GM12878 (cell line): ENCODE measurements at regions not wholly inside any gene's neighbourhood (a gene's known extent, or its start where the extent isn't known, plus 50 kb on each side); places are given as distances from the start of the nearest gene placed in this dataset.

Source experiments
- ATAC-seq: fragments of 200-7000 bp; cut with Tn5 transposase; 3 replicates; pipeline ENCODE4 v1.9.1; 2020; ENCODE audit warnings: mild to moderate bottlenecking, moderate library complexity
- BruUV-seq: library from RNA; stranded (reverse); fragments of 400-500 nt; replicated peaks from 2 replicates; lab custom pipeline; 2021; lab: Mats Ljungman, UMichigan
- CTCF ChIA-PET: fragments of 300-600 bp; sonication (Branson Sonifier 250); formaldehyde crosslinking; extraction: SDS; loops from one replicate; lab custom pipeline; 2021; ENCODE audit warnings: inconsistent platforms; lab: Yijun Ruan, JAX
- POLR2A ChIA-PET: fragments of 350-600 bp; formaldehyde crosslinking; extraction: SDS; loops from one replicate; lab custom pipeline; 2021; ENCODE audit warnings: inconsistent platforms; lab: Charles Lee
- RAD21 ChIA-PET: fragments of 300-600 bp; sonication (Branson Sonifier 250); formaldehyde crosslinking; loops from one replicate; lab custom pipeline; 2023; ENCODE audit warnings: antibody characterized with exemption; ENCODE audit not compliant: unreplicated experiment; lab: Charles Lee
- SMC1A ChIA-PET: fragments of 300-600 bp; sonication (Branson Sonifier 250); formaldehyde crosslinking; loops from one replicate; lab custom pipeline; 2023; ENCODE audit not compliant: unreplicated experiment, uncharacterized antibody; lab: Charles Lee
- DNase-seq: peaks from one replicate; pipeline ENCODE4 v3.0.0-alpha.2; 2011; ENCODE audit warnings: low read depth, low spot score
- FAIRE-seq: peaks from 3 replicates; lab custom pipeline; 2011; peaks lifted over from hg19 to GRCh38; lab: Jason Lieb, UNC
- H2AFZ ChIP-seq: 2 replicates; pipeline ENCODE4 v1.6.0; 2011; ENCODE audit warnings: low read depth, low read length, control low read depth; ENCODE audit not compliant: control insufficient read depth
- H3K27ac ChIP-seq: 2 replicates; pipeline ENCODE4 v1.5.1; 2011; ENCODE audit warnings: control low read depth; ENCODE audit not compliant: control insufficient read depth, insufficient read depth
- H3K27me3 ChIP-seq, 2 experiments: replicated peaks in 1 of 2; 2 replicates each; pipeline versions ENCODE4 v1.6.0 to v1.6.1; 2011; ENCODE audit warnings: low read length in 1 of 2; ENCODE audit not compliant: control insufficient read depth in 2 of 2, insufficient read depth in 2 of 2
- H3K36me3 ChIP-seq, 2 experiments: 2 replicates each; pipeline ENCODE4 v1.5.1; 2011; ENCODE audit warnings: low read length in 1 of 2; ENCODE audit not compliant: control insufficient read depth in 2 of 2, insufficient read depth in 2 of 2
- H3K4me1 ChIP-seq: 2 replicates; pipeline ENCODE4 v1.6.1; 2011; ENCODE audit warnings: mild to moderate bottlenecking, low read length, moderate library complexity, mixed read lengths; ENCODE audit not compliant: control insufficient read depth, insufficient read depth
- H3K4me2 ChIP-seq: 2 replicates; pipeline ENCODE4 v1.6.0; 2011; ENCODE audit warnings: control low read depth; ENCODE audit not compliant: control insufficient read depth, insufficient read depth
- H3K4me3 ChIP-seq: fragments of 200-600 bp; sonication (generic); 2 replicates; pipeline ENCODE4 v1.5.1; 2016
- H3K79me2 ChIP-seq: 2 replicates; pipeline ENCODE4 v1.6.0; 2011; ENCODE audit warnings: low read length; ENCODE audit not compliant: control insufficient read depth, insufficient read depth
- H3K9ac ChIP-seq: 2 replicates; pipeline ENCODE4 v1.8.0; 2011; ENCODE audit warnings: low read length, control low read depth, mixed read lengths; ENCODE audit not compliant: control insufficient read depth, insufficient read depth
- H3K9me3 ChIP-seq: replicated peaks from 3 replicates; pipeline ENCODE4 v1.5.1; 2011; ENCODE audit warnings: mild to moderate bottlenecking, low read length; ENCODE audit not compliant: control insufficient read depth, insufficient read depth
- H4K20me1 ChIP-seq: 2 replicates; pipeline ENCODE4 v1.6.0; 2011; ENCODE audit not compliant: control insufficient read depth, insufficient read depth
- BCL11A ChIP-seq: IDR thresholded peaks from 2 replicates; pipeline ENCODE4 v1.6.1; 2011; ENCODE audit warnings: low read depth, low read length
- HCFC1 ChIP-seq: fragments of 150-350 bp; IDR thresholded peaks from 2 replicates; pipeline ENCODE4 v1.6.1; 2014; ENCODE audit warnings: low read length
- NR2F1 ChIP-seq: fragments of 450-650 bp; conservative IDR thresholded peaks from 2 replicates; pipeline ENCODE4 v1.6.1; 2017; ENCODE audit warnings: mild to moderate bottlenecking
- POU2F2 ChIP-seq: IDR thresholded peaks from 3 replicates; pipeline ENCODE4 v1.6.1; 2011; ENCODE audit warnings: low read depth, mild to moderate bottlenecking, low read length, borderline replicate concordance
- RAD21 ChIP-seq: IDR thresholded peaks from 2 replicates; pipeline ENCODE4 v1.6.1; 2011; ENCODE audit warnings: mild to moderate bottlenecking, low read depth, low read length, moderate library complexity; ENCODE audit not compliant: insufficient read depth
- RUNX3 ChIP-seq: IDR thresholded peaks from 2 replicates; pipeline ENCODE4 v1.6.1; 2012; ENCODE audit warnings: low read length, inconsistent platforms
- SIX5 ChIP-seq: IDR thresholded peaks from 2 replicates; pipeline ENCODE4 v1.6.1; 2011; ENCODE audit warnings: mild to moderate bottlenecking, low read depth, low read length, moderate library complexity; ENCODE audit not compliant: severe bottlenecking
- SMC3 ChIP-seq: IDR thresholded peaks from 2 replicates; pipeline ENCODE4 v1.6.1; 2011; ENCODE audit warnings: low read length, improper control_type of control experiment, borderline replicate concordance
- TBL1XR1 ChIP-seq: IDR thresholded peaks from 2 replicates; pipeline ENCODE4 v1.6.1; 2012; ENCODE audit warnings: low read depth, low read length, improper control_type of control experiment
- YY1 ChIP-seq: IDR thresholded peaks from 2 replicates; pipeline ENCODE4 v1.6.1; 2011; ENCODE audit warnings: low read depth, mild to moderate bottlenecking, low read length
- WGBS: methylation state at CpG from one replicate; pipeline ENCODE4 v1.1.6; 2016; ENCODE audit warnings: low lambda C conversion rate; ENCODE audit not compliant: insufficient replicate concordance, insufficient coverage; ENCODE audit errors: missing lambda C conversion rate; 5-methylcytosine and 5-hydroxymethylcytosine counted together
- in situ Hi-C: fragments of 300-500 bp; cut with MboI; formaldehyde crosslinking; loops from 9 replicates; pipeline ENCODE4 v1.14.3; 2018; ENCODE audit warnings: mixed read lengths
- intact Hi-C: fragments of 100-400 bp; cut with micrococcal nuclease; formaldehyde crosslinking; loops from one replicate; pipeline ENCODE4 v1.14.2; 2022; ENCODE audit not compliant: unreplicated experiment
- TF ChIP-seq, protein P1 (sequence below), 3 experiments: IDR thresholded peaks in 2 of 3; conservative IDR thresholded peaks in 1 of 3; 2 replicates each; pipeline ENCODE4 v1.5.1; 2011; ENCODE audit warnings: low read depth in 3 of 3, low read length in 3 of 3, mild to moderate bottlenecking in 3 of 3, control low read depth in 2 of 3, moderate library complexity in 2 of 3, inconsistent platforms in 1 of 3, mixed read lengths in 1 of 3; ENCODE audit not compliant: control insufficient read depth in 2 of 3, insufficient read depth in 1 of 3; ENCODE audit errors: extremely low read depth in 1 of 3

DNA sequence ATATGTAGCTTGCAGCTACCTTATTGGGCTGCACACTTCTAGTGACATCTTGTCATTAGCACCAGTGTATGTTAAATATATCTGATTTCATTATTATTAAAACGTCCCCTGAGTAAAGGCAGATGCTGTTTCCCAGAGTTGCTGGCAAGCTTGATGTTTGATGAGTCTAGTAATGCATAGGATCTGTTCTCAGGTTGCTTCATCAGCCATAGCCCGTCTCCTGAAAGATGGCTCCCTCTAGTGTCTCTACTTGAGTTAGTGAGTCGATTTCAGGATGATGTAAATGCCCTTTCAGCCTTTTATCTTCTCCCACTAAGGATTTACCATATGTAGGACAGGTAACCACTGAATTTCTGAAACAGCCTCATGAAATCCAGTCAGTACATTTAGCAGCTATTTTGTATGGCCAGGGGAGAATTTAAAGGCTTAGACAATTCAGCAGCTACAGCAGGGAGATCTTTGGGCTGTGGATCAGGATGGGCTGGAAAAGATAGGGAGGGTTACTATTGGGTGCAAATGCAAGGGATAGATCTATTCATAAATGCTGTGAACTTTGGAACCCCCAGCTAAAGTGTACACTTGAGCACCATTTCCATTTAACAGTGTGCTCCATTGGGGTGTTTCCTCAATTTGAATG is 376.3 kb downstream of the CNTNAP4 start:
- 0% methylated on average over 3 of the region's 3 CpGs for WGBS
- H3K9ac ChIP-seq = no peak overlapping the region
- no peak overlapping the region for H3K27ac ChIP-seq
- in situ Hi-C loops = loop anchor here (5.0 kb wide), 2 partner anchors 371 to 866 kb away; no protein-coding TSS in a partner anchor
- DNase-seq = peak; percentile 9
- H4K20me1 ChIP-seq = no peaks in the 10 kb centered on the region
- RAD21 ChIA-PET = interaction anchor here (0.8 to 3.1 kb wide), 7 partner anchors 11 to 867 kb away, joined by 3 to 19 read pairs (median 4); partner anchors contain the start of gene CNTNAP4
- TF ChIP-seq SMC3 (peak; percentile 91), BCL11A (no peak), RUNX3 (no peak), NR2F1 (no peak), HCFC1 (no peak), TBL1XR1 (no peak), SIX5 (no peak), RAD21 (peak; percentile 82), YY1 (0 out of 2 replicates have a peak, but pooled peaks have one; percentile 33), POU2F2 (0 out of 3 replicates have a peak, but pooled peaks have one; percentile 15)
- TF ChIP-seq, protein P1, sequence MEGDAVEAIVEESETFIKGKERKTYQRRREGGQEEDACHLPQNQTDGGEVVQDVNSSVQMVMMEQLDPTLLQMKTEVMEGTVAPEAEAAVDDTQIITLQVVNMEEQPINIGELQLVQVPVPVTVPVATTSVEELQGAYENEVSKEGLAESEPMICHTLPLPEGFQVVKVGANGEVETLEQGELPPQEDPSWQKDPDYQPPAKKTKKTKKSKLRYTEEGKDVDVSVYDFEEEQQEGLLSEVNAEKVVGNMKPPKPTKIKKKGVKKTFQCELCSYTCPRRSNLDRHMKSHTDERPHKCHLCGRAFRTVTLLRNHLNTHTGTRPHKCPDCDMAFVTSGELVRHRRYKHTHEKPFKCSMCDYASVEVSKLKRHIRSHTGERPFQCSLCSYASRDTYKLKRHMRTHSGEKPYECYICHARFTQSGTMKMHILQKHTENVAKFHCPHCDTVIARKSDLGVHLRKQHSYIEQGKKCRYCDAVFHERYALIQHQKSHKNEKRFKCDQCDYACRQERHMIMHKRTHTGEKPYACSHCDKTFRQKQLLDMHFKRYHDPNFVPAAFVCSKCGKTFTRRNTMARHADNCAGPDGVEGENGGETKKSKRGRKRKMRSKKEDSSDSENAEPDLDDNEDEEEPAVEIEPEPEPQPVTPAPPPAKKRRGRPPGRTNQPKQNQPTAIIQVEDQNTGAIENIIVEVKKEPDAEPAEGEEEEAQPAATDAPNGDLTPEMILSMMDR (IDR thresholded peaks at IDR 0.05 in 2 of 3, conservative IDR thresholded peaks at IDR 0.05 in 1 of 3; ENCODE audit: control insufficient read depth in 2 of 3, extremely low read depth in 1 of 3, insufficient read depth in 1 of 3, low read depth in 3 of 3, low read length in 3 of 3) = peak; percentile 53 to 78 (median 61); a peak in 5 of 6 replicates
- TF ChIP-seq, all 136 proteins: peak for 5
- POLR2A ChIA-PET = no interaction called here
- Histone ChIP-seq H3K9me3 (no peaks in the 10 kb centered on the region), H3K4me3 (no peak overlapping the region), H3K79me2 (no peaks in the 10 kb centered on the region), H2AFZ (no peak overlapping the region), H3K4me2 (no peak overlapping the region), H3K27me3 (no peaks in the 10 kb centered on the region), H3K36me3 (no peaks in the 10 kb centered on the region), H3K4me1 (no peaks in the 10 kb centered on the region)
- FAIRE-seq = peak; percentile 38
- SMC1A ChIA-PET = interaction anchor here (0.7 to 1.8 kb wide), 14 partner anchors 10 to 870 kb away, joined by 3 to 7 read pairs (median 3); partner anchors contain the start of gene CNTNAP4
- peak; percentile 93 for ATAC-seq
- intact Hi-C loops = loop anchor here (1.0 to 5.0 kb wide), 4 partner anchors 81 to 864 kb away; no protein-coding TSS in a partner anchor
- BruUV-seq = no TSS peak
- CTCF ChIA-PET = interaction anchor here (0.6 to 3.0 kb wide), 19 partner anchors 16 to 867 kb away, joined by 3 to 17 read pairs (median 4); partner anchors contain the start of gene CNTNAP4
